HG02759 (cell line): ENCODE measurements at regions not wholly inside any gene's neighbourhood (a gene's known extent, or its start where the extent isn't known, plus 50 kb on each side); places are given as distances from the start of the nearest gene placed in this dataset.

ENCODE experiments used
- ATAC-seq: cut with Tn5 transposase; IDR thresholded peaks from one replicate; pipeline ENCODE4 v1.9.1; 2021; ENCODE audit warnings: mild to moderate bottlenecking, moderate library complexity; ENCODE audit not compliant: unreplicated experiment

GRCh38 chr21:35905096-35905962 is 155.0 kb downstream of the SETD4 start:
- no peak for ATAC-seq

- ATAC-seq, result no peak
Observed at GRCh38 chr21:35900539-35900938, 159.8 kb downstream of the SETD4 start.

GRCh38 chr21:35896060-35896459 is 164.3 kb downstream of the SETD4 start:
- no peak for ATAC-seq

GRCh38 chr21:35895598-35895997 is 164.7 kb downstream of the SETD4 start:
- no peak for ATAC-seq

- ATAC-seq, result no peak
Observed at GRCh38 chr21:35893156-35893555, 167.2 kb downstream of the SETD4 start.

GRCh38 chr21:35886887-35887286 is 173.4 kb downstream of the SETD4 start:
- no peak for ATAC-seq

- ATAC-seq, result no peak
Observed at GRCh38 chr21:35885942-35886541, 174.3 kb downstream of the SETD4 start.

GRCh38 chr21:35882791-35883240 is 177.5 kb downstream of the SETD4 start:
- no peak for ATAC-seq

- ATAC-seq, result no peak
Observed at GRCh38 chr21:35873441-35873840, 186.9 kb downstream of the SETD4 start.

GRCh38 chr21:35871906-35872305 is 188.4 kb downstream of the SETD4 start:
- no peak for ATAC-seq

- ATAC-seq, result no peak
Observed at GRCh38 chr21:35868869-35869223, 191.5 kb downstream of the SETD4 start.

- ATAC-seq, result no peak
Observed at GRCh38 chr21:35868005-35868868, 192.1 kb downstream of the SETD4 start.

GRCh38 chr21:35864039-35864438 is 196.3 kb downstream of the SETD4 start:
- ATAC-seq, result no peak

- no peak for ATAC-seq
Observed at GRCh38 chr21:35862969-35863368, 197.4 kb downstream of the SETD4 start.

GRCh38 chr21:35861661-35862060 is 198.7 kb downstream of the SETD4 start:
- ATAC-seq, result no peak

GRCh38 chr21:35860189-35860869 is 200.0 kb downstream of the SETD4 start:
- ATAC-seq, result no peak

GRCh38 chr21:35859677-35860076 is 200.6 kb downstream of the SETD4 start:
- no peak for ATAC-seq

GRCh38 chr21:35857095-35857494 is 203.2 kb downstream of the SETD4 start:
- no peak for ATAC-seq

- no peak for ATAC-seq
Observed at GRCh38 chr21:35855484-35855883, 204.8 kb downstream of the SETD4 start.

- ATAC-seq, result no peak
Observed at GRCh38 chr21:35854281-35854680, 206.0 kb downstream of the SETD4 start.
